Mucosa of rectum (tissue), 2 donors: ENCODE measurements at regions not wholly inside any gene's neighbourhood (a gene's known extent, or its start where the extent isn't known, plus 50 kb on each side); places are given as distances from the start of the nearest gene placed in this dataset.

Experiments
- H3K27ac ChIP-seq, 2 donors: one replicate each; pipeline ENCODE4 v1.7.0; 2013; ENCODE audit warnings: inconsistent platforms in 2 of 2, low read depth in 2 of 2, low read length in 2 of 2
- H3K27me3 ChIP-seq, 2 donors: one replicate each; pipeline ENCODE4 v1.7.0; 2013; ENCODE audit warnings: low read length in 2 of 2; ENCODE audit not compliant: control insufficient read depth in 2 of 2, insufficient read depth in 2 of 2
- H3K36me3 ChIP-seq, 2 donors: one replicate each; pipeline ENCODE4 v1.7.0; 2013; ENCODE audit warnings: low read length in 2 of 2; ENCODE audit not compliant: control insufficient read depth in 2 of 2, insufficient read depth in 2 of 2
- H3K4me1 ChIP-seq, 2 donors: one replicate each; pipeline ENCODE4 v1.7.0; 2013; ENCODE audit warnings: low read length in 2 of 2, mild to moderate bottlenecking in 1 of 2; ENCODE audit not compliant: control insufficient read depth in 2 of 2, insufficient read depth in 2 of 2
- H3K4me3 ChIP-seq, 2 donors: one replicate each; pipeline ENCODE4 v1.7.0; 2013; ENCODE audit warnings: low read length in 2 of 2
- H3K9ac ChIP-seq, 2 donors: one replicate each; pipeline ENCODE4 v1.7.0; 2013; ENCODE audit warnings: low read length in 2 of 2, low read depth in 1 of 2, mild to moderate bottlenecking in 1 of 2
- H3K9me3 ChIP-seq, 2 donors: one replicate each; pipeline ENCODE4 v1.7.0; 2013; ENCODE audit warnings: low read length in 2 of 2; ENCODE audit not compliant: control insufficient read depth in 2 of 2
- donor health status: healthy.
- donor health status: Normal muscosa, but diverticular disease.

- no peak overlapping the region for H3K27ac ChIP-seq
- no peaks in the 10 kb centered on the region for H3K27me3 ChIP-seq
- H3K9me3 ChIP-seq: no peaks in the 10 kb centered on the region
- H3K4me3 ChIP-seq: no peak overlapping the region
- no peaks in the 10 kb centered on the region for H3K36me3 ChIP-seq
- H3K9ac ChIP-seq: no peak overlapping the region
- H3K4me1 ChIP-seq: peaks cover 3 to 8% of the 10 kb centered on the region in 2 donors
Observed at GRCh38 chr9:109961626-109962025, 181.6 kb downstream of the PALM2AKAP2 start.

DNA sequence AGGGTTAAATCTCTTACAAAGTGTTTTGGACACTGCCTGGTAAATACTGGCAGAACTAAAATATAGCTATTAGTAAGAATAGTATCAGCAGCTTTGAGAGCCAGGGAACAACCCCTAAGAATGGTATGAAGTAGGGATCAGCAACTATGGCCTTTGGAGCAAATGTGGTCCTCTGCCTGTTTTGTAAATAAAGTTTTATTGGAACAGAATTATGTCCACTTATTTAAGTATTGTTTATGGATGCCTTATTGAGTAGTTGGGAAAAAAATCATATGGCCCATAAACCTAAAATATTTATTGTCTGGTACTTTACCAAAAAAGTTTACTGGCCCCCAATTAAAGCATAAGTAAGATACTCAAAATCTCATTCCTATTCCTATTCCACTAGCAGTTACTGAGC lies 182.2 kb downstream of the PALM2AKAP2 start:
- no peaks in the 10 kb centered on the region for H3K9me3 ChIP-seq

GRCh38 chr9:109963079-109963478 lies 183.1 kb downstream of the PALM2AKAP2 start:
- Histone ChIP-seq H3K4me3 (no peak overlapping the region), H3K4me1 (peaks cover 5 to 10% of the 10 kb centered on the region in 2 donors), H3K27me3 (no peaks in the 10 kb centered on the region), H3K9me3 (no peaks in the 10 kb centered on the region), H3K36me3 (no peaks in the 10 kb centered on the region), H3K27ac (no peak overlapping the region), H3K9ac (no peak overlapping the region)

More for the DNA sequence above, 182.2 kb downstream of the PALM2AKAP2 start:
- Histone ChIP-seq H3K36me3 (no peaks in the 10 kb centered on the region), H3K9ac (no peak overlapping the region), H3K4me3 (no peak overlapping the region), H3K27me3 (no peaks in the 10 kb centered on the region), H3K4me1 (peaks cover 3 to 8% of the 10 kb centered on the region in 2 donors), H3K27ac (no peak overlapping the region)

DNA sequence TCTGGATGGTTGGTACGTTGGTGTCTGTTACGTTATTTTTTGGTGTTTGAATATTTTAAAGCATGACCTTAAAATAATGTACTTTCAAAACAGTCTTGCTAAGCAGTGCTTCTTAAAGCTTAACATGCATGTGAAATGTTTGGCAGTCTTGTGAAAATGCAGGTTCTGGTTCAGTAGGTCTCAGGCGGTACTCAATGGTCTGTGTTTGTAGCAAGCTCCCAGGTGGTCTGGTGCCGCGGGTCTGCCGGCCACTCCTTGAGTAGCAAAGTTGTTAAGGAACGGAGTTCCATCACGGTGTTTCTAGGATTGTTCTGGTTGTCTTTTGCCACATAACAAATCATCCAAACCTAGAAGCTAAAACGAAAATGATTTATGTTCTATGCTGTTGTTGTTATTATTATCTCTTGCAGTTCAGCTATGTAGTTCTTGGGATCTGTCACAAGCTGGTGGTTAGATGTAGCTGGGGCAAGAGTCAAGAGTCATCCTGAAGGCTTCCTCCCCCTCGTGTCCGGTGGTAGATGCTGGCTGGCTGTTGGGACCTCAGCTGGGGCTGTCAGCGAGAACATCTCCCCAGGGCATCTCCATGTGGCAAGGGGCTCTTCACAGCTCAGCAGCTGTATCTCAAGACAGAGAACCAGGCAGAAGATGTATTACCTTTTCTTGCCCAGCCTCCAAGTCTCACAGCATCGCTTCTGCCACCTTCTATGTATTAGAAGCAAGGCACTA lies 186.8 kb downstream of the PALM2AKAP2 start:
- H3K9me3 ChIP-seq: no peaks in the 10 kb centered on the region
- H3K27me3 ChIP-seq: no peaks in the 10 kb centered on the region
- H3K27ac ChIP-seq: peak overlapping the region in 1 of 2 donors; percentile 4
- H3K4me3 ChIP-seq: no peak overlapping the region
- H3K9ac ChIP-seq: no peak overlapping the region
- H3K36me3 ChIP-seq: no peaks in the 10 kb centered on the region
- H3K4me1 ChIP-seq: peaks cover 6 to 14% of the 10 kb centered on the region in 2 donors

DNA sequence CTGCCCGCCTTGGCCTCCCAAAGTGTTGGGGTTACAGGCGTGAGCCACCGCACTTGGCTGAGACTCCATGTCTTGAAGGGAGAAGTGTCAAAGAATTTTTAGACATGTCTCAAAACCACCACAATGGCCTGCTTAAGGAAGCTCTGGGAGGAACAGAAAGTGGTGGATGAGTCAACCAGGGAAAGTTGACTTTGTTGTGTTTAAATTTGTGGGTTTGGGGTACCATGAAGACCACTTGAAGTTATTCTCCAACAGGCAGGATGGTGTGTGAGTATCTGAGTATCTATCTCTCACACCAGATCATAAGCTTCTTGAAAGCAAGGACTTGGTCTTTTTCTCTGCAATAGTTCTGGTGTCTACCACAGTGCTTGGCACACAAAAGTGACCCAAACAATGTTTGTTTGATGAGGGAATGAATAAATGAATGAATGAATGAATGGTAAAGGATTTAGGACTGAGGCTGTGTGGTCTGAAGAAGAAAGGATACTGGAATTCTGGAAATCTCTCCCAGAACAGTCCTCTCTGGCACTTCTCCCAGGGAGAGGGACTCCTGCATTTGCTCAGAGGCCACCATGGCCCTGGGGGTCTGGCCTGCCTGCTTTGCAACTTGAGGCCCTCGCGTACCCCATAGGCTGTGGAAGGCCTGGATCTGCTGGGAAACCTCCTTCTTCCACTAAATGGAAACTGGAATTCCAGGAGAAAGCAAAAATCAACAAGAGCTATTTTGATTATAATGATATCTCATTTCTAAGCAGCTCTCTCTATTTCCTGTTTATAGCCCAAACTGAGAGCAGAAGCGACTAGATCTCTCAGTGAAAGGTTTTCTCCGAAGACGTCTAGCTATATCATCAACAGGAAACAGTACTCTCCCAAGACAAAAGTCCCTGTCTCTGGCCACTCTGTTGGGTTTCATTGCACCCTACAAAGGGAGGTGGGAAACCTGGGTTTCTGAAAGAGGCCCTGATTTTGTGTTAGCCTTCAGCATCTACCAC lies 187.9 kb downstream of the PALM2AKAP2 start:
- Histone ChIP-seq H3K9ac (no peak overlapping the region), H3K9me3 (no peaks in the 10 kb centered on the region), H3K27me3 (no peaks in the 10 kb centered on the region), H3K36me3 (no peaks in the 10 kb centered on the region), H3K4me1 (peaks cover 9 to 12% of the 10 kb centered on the region in 2 donors), H3K27ac (peak overlapping the region; percentile 26 to 66), H3K4me3 (no peak overlapping the region)

- Histone ChIP-seq H3K27me3 (no peaks in the 10 kb centered on the region), H3K9me3 (no peaks in the 10 kb centered on the region), H3K9ac (no peak overlapping the region), H3K4me3 (no peak overlapping the region), H3K27ac (peak overlapping the region in 1 of 2 donors; percentile 66), H3K36me3 (no peaks in the 10 kb centered on the region), H3K4me1 (peaks cover 6 to 9% of the 10 kb centered on the region in 2 donors)
Observed at GRCh38 chr9:109969011-109969410, 189.0 kb downstream of the PALM2AKAP2 start.

GRCh38 chr9:109969573-109970237 lies 189.7 kb downstream of the PALM2AKAP2 start:
- H3K4me1 ChIP-seq: peaks cover 6 to 9% of the 10 kb centered on the region in 2 donors
- H3K9me3 ChIP-seq: no peaks in the 10 kb centered on the region
- H3K36me3 ChIP-seq: no peaks in the 10 kb centered on the region
- H3K27ac ChIP-seq: no peak overlapping the region
- no peak overlapping the region for H3K9ac ChIP-seq
- no peaks in the 10 kb centered on the region for H3K27me3 ChIP-seq
- no peak overlapping the region for H3K4me3 ChIP-seq

DNA sequence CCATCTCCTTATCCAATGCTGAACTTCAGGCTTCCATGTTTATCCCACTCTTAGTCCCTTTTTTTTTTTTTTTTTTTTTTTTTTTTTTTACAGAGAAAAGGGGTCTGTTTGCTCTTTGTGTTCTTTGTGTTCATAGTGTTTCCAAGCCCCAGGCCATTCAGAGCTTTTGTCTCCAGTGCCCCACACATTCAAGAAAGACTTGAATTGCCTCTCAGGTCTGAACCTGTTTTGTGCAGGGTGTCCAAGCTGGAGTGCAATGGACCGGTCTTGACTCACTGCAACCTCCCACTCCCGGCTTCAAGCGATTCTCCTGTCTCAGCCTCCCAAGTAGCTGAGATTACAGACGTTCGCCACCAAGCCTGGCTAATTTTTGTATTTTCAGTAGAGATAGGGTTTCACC lies 191.2 kb downstream of the PALM2AKAP2 start:
- H3K27me3 ChIP-seq: no peaks in the 10 kb centered on the region
- no peak overlapping the region for H3K27ac ChIP-seq
- H3K36me3 ChIP-seq: no peaks in the 10 kb centered on the region
- no peaks in the 10 kb centered on the region for H3K9me3 ChIP-seq
- H3K4me3 ChIP-seq: no peak overlapping the region
- peaks cover 6 to 9% of the 10 kb centered on the region in 2 donors for H3K4me1 ChIP-seq
- H3K9ac ChIP-seq: no peak overlapping the region

DNA sequence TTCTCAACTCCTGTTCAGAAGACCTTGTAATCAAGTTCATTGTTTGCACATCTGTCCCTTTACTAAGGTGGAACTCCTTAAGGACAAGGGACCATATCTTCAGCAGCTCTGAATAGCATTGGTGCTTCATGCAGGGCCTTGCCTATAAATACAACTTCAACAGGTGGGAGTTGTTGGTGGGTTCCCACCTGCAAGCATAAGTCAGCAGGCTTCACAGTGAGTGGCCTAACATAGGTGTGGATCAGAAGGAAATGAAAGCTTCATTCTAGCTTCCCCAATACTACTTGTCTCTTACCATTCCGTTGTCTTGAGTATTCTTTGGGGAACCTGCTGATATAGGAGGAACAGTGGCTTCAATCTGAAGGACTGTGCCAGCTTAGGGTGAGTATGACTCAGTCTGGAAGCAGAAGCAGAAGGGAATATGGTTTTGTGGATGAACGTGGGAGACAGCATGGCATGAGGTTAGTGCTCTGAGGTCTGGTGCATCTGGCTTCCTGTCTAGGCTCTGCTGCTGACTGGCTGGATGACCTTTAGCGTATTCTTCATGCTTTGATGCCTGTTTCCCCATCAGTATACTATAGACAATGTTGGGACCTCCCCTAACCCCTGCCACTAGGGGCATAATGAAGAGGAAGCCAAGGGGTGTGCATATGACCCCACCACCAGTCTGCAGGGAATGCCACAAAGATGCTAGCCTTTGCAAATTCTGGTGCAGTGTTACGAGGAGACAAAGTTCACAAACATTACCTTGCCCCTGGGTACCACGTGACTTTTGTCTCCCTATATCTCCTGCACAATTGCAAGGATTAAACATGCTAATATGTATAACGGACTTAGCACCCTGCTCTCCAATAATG lies 192.3 kb downstream of the PALM2AKAP2 start:
- Histone ChIP-seq H3K27ac (peak overlapping the region in 1 of 2 donors; percentile 25), H3K4me1 (peaks cover 6 to 9% of the 10 kb centered on the region in 2 donors), H3K9ac (no peak overlapping the region), H3K4me3 (no peak overlapping the region), H3K9me3 (no peaks in the 10 kb centered on the region), H3K36me3 (no peaks in the 10 kb centered on the region), H3K27me3 (no peaks in the 10 kb centered on the region)
